IgD-negative memory B cell (primary cell): ENCODE measurements at regions not wholly inside any gene's neighbourhood (a gene's known extent, or its start where the extent isn't known, plus 50 kb on each side); places are given as distances from the start of the nearest gene placed in this dataset.

ENCODE experiments used
- H3K27ac Mint-ChIP-seq, 3 donors: one replicate each; pipeline ENCODE4 v1.8.0; 2020 to 2022; ENCODE audit warnings: mild to moderate bottlenecking in 3 of 3, mixed read lengths in 3 of 3, moderate library complexity in 1 of 3
- H3K27me3 Mint-ChIP-seq: one replicate; pipeline ENCODE4 v1.8.0; 2021; ENCODE audit warnings: mixed read lengths
- H3K36me3 Mint-ChIP-seq: one replicate; pipeline ENCODE4 v1.8.0; 2020; ENCODE audit warnings: mild to moderate bottlenecking, mixed read lengths
- H3K4me1 Mint-ChIP-seq, 3 donors: one replicate each; pipeline ENCODE4 v1.8.0; 2020 to 2022; ENCODE audit warnings: mixed read lengths in 3 of 3, mild to moderate bottlenecking in 1 of 3
- H3K4me3 Mint-ChIP-seq, 4 donors: one replicate each; pipeline ENCODE4 v1.8.0; 2020 to 2022; ENCODE audit warnings: mild to moderate bottlenecking in 4 of 4, mixed read lengths in 4 of 4, moderate library complexity in 3 of 4
- H3K9me3 Mint-ChIP-seq, 3 donors: one replicate each; pipeline ENCODE4 v1.8.0; 2020 to 2021; ENCODE audit warnings: mixed read lengths in 3 of 3, mild to moderate bottlenecking in 1 of 3

DNA sequence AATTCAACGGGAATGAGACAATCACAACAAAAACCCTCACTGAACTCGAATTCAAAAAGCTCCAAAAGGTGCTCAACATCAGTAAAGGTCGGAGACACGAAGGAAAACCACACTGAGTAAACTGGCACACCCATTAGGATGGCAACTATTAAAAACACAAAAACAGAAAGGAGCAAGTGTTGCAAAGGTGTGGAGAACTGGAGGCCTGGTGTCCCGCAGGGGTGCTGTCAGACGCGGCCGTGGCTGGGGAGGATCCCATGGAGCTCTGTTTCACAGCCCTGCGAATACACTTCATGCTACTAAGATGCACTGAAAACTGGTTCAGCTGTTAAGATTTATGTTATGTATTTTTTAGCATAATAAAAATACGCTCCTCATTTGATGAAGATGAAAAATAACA, 730.6 kb downstream of the GALR1 start:
- Mint-ChIP-seq H3K27ac (no peak overlapping the region), H3K4me1 (no peaks in the 10 kb centered on the region), H3K36me3 (no peaks in the 10 kb centered on the region), H3K4me3 (no peak overlapping the region), H3K27me3 (no peaks in the 10 kb centered on the region), H3K9me3 (peaks cover 5 to 15% (median 12%) of the 10 kb centered on the region in 3 donors)

- H3K36me3 Mint-ChIP-seq = no peaks in the 10 kb centered on the region
- H3K4me1 Mint-ChIP-seq = no peaks in the 10 kb centered on the region
Measured at GRCh38 chr18:77981874-77982273, 732.2 kb downstream of the GALR1 start.

GRCh38 chr18:77983270-77983669, 733.6 kb downstream of the GALR1 start:
- Mint-ChIP-seq H3K27me3 (no peaks in the 10 kb centered on the region), H3K36me3 (no peaks in the 10 kb centered on the region), H3K4me3 (no peak overlapping the region), H3K9me3 (peaks cover 3 to 10% (median 6%) of the 10 kb centered on the region in 3 donors), H3K27ac (no peak overlapping the region), H3K4me1 (no peaks in the 10 kb centered on the region)

More at GRCh38 chr18:77981874-77982273, 732.2 kb downstream of the GALR1 start:
- Mint-ChIP-seq H3K27ac (no peak overlapping the region), H3K27me3 (no peaks in the 10 kb centered on the region), H3K9me3 (peaks cover 3 to 10% (median 6%) of the 10 kb centered on the region in 3 donors), H3K4me3 (no peak overlapping the region)

DNA sequence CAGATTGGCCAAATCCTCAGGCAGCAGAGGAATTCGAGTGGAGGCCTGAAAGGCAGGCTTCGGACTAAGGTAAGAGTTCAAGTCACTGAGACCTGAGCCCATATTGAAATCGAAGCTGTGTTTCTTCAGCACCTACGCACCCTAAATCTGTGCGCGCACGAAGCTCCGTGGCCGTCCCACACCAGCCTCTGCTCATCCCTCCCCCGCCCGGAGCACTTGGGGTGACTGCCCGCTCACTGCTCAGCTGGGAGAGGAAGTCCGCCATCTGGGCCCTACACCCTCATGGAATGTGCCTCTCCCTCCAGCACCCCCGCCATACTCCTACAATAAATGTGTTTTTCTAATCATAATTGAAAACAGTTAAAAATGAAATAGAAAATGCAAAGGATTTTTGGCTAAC, 734.5 kb downstream of the GALR1 start:
- Mint-ChIP-seq H3K27ac (no peak overlapping the region), H3K9me3 (peaks cover 3 to 10% (median 6%) of the 10 kb centered on the region in 3 donors), H3K36me3 (no peaks in the 10 kb centered on the region), H3K27me3 (no peaks in the 10 kb centered on the region), H3K4me1 (no peaks in the 10 kb centered on the region), H3K4me3 (no peak overlapping the region)

DNA sequence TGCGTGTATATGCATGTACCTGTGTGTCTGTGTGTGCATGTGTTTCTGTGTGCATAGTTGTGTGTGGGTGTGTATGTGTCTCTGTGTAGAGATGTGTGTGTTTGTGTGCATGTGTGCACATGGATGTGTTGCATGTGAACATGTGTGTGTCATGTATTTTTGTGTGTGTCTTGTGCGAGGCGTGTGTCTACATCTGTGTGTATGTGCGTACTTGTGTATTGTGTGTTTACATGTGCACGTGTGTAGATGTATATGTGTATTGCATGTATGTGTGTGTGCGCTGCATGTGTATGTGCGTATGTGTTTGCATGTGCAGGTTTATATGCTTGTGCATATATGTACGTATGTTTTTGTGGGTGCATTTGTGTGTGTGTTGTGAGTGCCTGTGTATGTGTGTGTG, 735.2 kb downstream of the GALR1 start:
- Mint-ChIP-seq H3K4me1 (no peaks in the 10 kb centered on the region), H3K36me3 (no peaks in the 10 kb centered on the region), H3K4me3 (no peak overlapping the region)

GRCh38 chr18:77985526-77986281, 736.1 kb downstream of the GALR1 start:
- Mint-ChIP-seq H3K9me3 (peaks cover 0 to 10% (median 6%) of the 10 kb centered on the region in 3 donors), H3K27ac (no peak overlapping the region), H3K4me3 (no peak overlapping the region), H3K27me3 (no peaks in the 10 kb centered on the region), H3K4me1 (no peaks in the 10 kb centered on the region), H3K36me3 (no peaks in the 10 kb centered on the region)

More for the DNA sequence above, 735.2 kb downstream of the GALR1 start:
- Mint-ChIP-seq H3K9me3 (peaks cover 3 to 10% (median 6%) of the 10 kb centered on the region in 3 donors), H3K27ac (no peak overlapping the region), H3K27me3 (no peaks in the 10 kb centered on the region)

DNA sequence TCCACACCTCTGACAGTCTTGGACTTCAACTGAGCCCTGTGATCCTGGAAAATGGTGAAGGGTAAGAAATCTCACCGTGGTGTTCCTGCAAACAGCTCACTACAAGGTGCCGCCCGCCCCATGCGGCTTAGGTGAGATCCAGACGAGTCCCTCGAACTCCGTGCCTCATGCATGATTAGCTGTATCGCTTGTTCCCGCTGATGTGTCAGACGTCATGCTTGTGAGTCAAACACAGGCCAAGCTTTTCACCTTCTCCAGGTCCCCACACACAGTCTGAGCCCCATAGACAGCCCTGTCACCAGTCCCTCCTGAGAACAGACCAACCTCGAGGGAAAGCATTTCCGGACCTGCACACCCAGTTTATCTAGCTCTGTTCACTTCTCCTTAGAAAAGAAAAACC, 740.5 kb downstream of the GALR1 start:
- Mint-ChIP-seq H3K4me1 (no peaks in the 10 kb centered on the region), H3K27ac (no peak overlapping the region), H3K27me3 (no peaks in the 10 kb centered on the region), H3K36me3 (peaks cover 2% of the 10 kb centered on the region), H3K9me3 (peaks cover 2 to 4% (median 2%) of the 10 kb centered on the region in 3 donors), H3K4me3 (peak overlapping the region in 1 of 4 donors; percentile 10)

DNA sequence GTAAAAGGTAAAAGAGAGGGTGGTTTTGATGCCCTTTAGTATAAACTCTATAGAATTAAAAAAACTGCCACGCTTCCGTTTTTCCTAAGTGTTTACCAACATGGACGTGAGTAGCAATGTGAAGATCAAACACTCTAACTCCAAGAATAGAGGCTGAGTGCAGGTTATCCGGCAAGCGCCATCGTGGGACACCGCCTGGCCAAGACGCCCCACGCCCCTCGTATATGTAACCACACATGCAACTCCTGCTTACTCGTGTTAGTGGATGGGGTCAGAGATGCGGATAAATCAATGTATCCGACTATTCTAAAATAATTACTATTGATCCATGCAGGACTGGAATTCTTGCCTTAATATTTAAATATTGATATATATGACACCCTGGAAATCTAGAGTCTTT, 741.3 kb downstream of the GALR1 start:
- no peak overlapping the region for H3K27ac Mint-ChIP-seq
- peaks cover 2% of the 10 kb centered on the region for H3K36me3 Mint-ChIP-seq
- no peaks in the 10 kb centered on the region for H3K27me3 Mint-ChIP-seq
- no peak overlapping the region for H3K4me3 Mint-ChIP-seq
- no peaks in the 10 kb centered on the region for H3K4me1 Mint-ChIP-seq
- peaks cover 2 to 4% (median 2%) of the 10 kb centered on the region in 3 donors for H3K9me3 Mint-ChIP-seq

- Mint-ChIP-seq H3K36me3 (peaks cover 2% of the 10 kb centered on the region), H3K9me3 (peaks cover 2 to 4% (median 2%) of the 10 kb centered on the region in 3 donors), H3K27me3 (no peaks in the 10 kb centered on the region), H3K4me3 (no peak overlapping the region), H3K4me1 (no peaks in the 10 kb centered on the region), H3K27ac (no peak overlapping the region)
Measured at GRCh38 chr18:77992057-77992456, 742.4 kb downstream of the GALR1 start.

- H3K4me1 Mint-ChIP-seq = no peaks in the 10 kb centered on the region
- peaks cover 5% of the 10 kb centered on the region for H3K36me3 Mint-ChIP-seq
- H3K4me3 Mint-ChIP-seq = no peak overlapping the region
- peaks cover 0 to 4% (median 2%) of the 10 kb centered on the region in 3 donors for H3K9me3 Mint-ChIP-seq
- H3K27ac Mint-ChIP-seq = no peak overlapping the region
- H3K27me3 Mint-ChIP-seq = no peaks in the 10 kb centered on the region
Measured at GRCh38 chr18:77993188-77993981, 743.7 kb downstream of the GALR1 start.

GRCh38 chr18:77995593-77995992, 745.9 kb downstream of the GALR1 start:
- H3K27me3 Mint-ChIP-seq = no peaks in the 10 kb centered on the region
- H3K27ac Mint-ChIP-seq = no peak overlapping the region
- no peak overlapping the region for H3K4me3 Mint-ChIP-seq
- peaks cover 2 to 4% (median 4%) of the 10 kb centered on the region in 3 donors for H3K9me3 Mint-ChIP-seq
- peaks cover 5% of the 10 kb centered on the region for H3K36me3 Mint-ChIP-seq
- H3K4me1 Mint-ChIP-seq = no peaks in the 10 kb centered on the region

DNA sequence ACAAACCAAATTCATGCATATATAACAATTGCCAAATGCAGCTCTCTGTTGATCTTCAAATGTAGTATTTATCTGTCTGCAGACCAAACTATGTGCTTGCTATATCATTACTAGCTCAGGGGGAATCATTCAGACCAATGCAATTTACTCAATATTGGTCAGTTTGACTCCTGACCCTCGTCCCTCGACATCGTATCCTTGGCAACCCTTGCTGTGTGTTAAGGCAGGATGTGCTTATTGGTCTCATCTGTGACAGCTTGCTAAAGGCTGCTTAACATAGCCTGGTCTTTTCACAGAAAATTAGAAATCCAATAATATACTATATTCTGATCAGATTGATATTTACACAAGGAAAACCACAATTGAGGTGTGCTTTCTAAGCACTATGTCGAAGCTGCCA, 747.1 kb downstream of the GALR1 start:
- H3K27me3 Mint-ChIP-seq = no peaks in the 10 kb centered on the region
- no peaks in the 10 kb centered on the region for H3K4me1 Mint-ChIP-seq

DNA sequence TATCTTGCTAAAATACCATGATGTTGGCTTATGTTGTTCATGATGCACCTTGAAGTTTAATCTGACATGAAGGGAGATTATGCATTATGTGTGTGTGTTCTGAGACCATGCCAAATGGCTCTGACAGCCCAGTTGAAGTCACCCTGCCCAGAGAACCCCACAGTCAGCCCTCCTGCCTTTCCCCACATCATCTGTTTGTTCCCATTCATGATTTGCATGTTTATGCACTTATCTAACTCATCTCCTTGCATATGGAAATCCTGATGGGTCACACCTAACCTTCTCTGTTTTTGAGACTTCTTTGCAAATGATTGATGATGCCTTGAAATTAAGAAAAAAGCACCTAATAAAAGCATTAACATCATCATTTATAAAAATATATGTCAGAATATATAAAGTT, 752.2 kb downstream of the GALR1 start:
- H3K27ac Mint-ChIP-seq = no peak overlapping the region
- H3K9me3 Mint-ChIP-seq = peaks cover 0 to 5% (median 4%) of the 10 kb centered on the region in 3 donors
- peaks cover 9% of the 10 kb centered on the region for H3K27me3 Mint-ChIP-seq
- H3K4me3 Mint-ChIP-seq = no peak overlapping the region
- H3K4me1 Mint-ChIP-seq = no peaks in the 10 kb centered on the region
- peaks cover 2% of the 10 kb centered on the region for H3K36me3 Mint-ChIP-seq

More for the DNA sequence above, 747.1 kb downstream of the GALR1 start:
- peaks cover 2 to 4% (median 4%) of the 10 kb centered on the region in 3 donors for H3K9me3 Mint-ChIP-seq
- H3K4me3 Mint-ChIP-seq = no peak overlapping the region
- H3K27ac Mint-ChIP-seq = no peak overlapping the region
- peaks cover 5% of the 10 kb centered on the region for H3K36me3 Mint-ChIP-seq

DNA sequence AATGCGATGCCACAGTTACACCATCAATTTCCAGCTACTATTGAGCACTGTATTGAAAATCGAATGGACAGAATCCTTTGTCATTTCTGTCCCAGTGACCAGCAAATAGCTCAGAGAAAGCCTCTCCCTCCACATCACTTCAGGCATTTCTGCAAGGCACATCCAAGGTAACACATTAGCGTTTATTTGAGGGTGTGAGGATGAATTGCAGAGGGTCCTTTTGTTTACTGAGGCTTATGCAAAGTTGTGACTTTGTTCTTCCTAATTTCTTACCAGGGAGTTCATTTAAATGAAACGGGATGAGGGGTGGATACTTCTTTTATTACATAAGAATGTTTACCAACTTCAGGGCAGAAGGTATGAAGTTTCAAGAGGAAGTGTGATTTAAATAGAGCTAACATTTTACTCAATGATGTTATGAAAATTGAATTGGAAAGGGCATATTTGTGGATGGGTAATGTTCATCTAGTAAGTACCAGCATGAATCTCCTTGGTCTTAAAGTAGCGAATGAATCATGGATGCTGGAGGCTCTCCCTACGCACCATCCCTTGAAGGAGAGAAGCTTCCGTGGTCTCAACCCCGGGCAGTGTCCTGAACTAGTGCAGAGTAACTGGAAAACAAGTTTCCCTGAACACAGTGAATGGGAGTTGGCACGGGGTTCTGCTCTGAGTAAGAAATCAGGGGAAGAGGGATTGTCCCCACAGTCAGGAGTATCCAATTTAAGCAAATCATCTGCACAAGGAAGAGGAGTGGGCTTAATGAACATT, 756.5 kb downstream of the GALR1 start:
- peaks cover 4 to 6% (median 4%) of the 10 kb centered on the region in 3 donors for H3K9me3 Mint-ChIP-seq
- H3K4me3 Mint-ChIP-seq = no peak overlapping the region
- H3K36me3 Mint-ChIP-seq = no peaks in the 10 kb centered on the region
- no peaks in the 10 kb centered on the region for H3K4me1 Mint-ChIP-seq
- H3K27me3 Mint-ChIP-seq = peaks cover 9% of the 10 kb centered on the region
- H3K27ac Mint-ChIP-seq = no peak overlapping the region

DNA sequence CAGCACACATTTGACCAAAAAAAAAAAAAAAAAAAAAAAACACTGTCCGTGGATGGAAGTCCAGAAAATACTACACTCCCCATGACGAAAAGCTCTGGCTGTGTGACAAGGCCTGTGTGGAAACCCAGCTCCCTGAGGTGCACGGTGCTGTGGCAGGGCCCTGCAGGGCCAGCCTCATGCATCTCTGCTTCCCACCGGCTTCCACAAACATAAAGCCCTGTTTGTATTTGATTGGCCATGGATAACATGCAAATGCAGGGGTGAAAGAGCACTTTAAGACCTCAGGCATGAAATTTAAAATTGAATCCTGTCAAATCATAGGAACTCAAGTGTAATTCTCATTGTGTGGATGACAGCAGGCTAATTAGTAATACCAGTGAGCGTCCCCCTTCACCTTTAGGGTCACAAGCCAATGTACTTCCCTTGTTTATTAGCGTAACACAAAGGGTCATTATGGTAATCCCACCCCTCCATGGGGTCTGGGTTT, 757.2 kb downstream of the GALR1 start:
- Mint-ChIP-seq H3K27me3 (peaks cover 9% of the 10 kb centered on the region), H3K36me3 (no peaks in the 10 kb centered on the region)

More for the DNA sequence above, 757.2 kb downstream of the GALR1 start:
- Mint-ChIP-seq H3K4me3 (no peak overlapping the region), H3K4me1 (no peaks in the 10 kb centered on the region), H3K9me3 (peaks cover 3 to 6% (median 4%) of the 10 kb centered on the region in 3 donors), H3K27ac (no peak overlapping the region)
